Right lung (tissue), 2 donors: ENCODE measurements at regions not wholly inside any gene's neighbourhood (a gene's known extent, or its start where the extent isn't known, plus 50 kb on each side); places are given as distances from the start of the nearest gene placed in this dataset.
"Not testable (repeated sequence)": the region's sequence is repeated elsewhere in the genome, so short reads cannot be mapped to it uniquely, and the experiment has no call there.

Experiments
- DNase-seq, 2 donors: peaks; one replicate each; pipeline ENCODE4 v3.0.0-alpha.2; 2013

GRCh38 chr3:197369545-197369944, 71.1 kb upstream of the DLG1 start:
- DNase-seq = no peak

GRCh38 chr3:197368821-197369220, 70.4 kb upstream of the DLG1 start:
- no peak for DNase-seq

GRCh38 chr3:197368330-197368729, 69.9 kb upstream of the DLG1 start:
- no peak for DNase-seq

- DNase-seq = no peak
These were observed 68.8 kb upstream of the DLG1 start for GRCh38 chr3:197367081-197367780.

- DNase-seq = no peak
These were observed 68.1 kb upstream of the DLG1 start for GRCh38 chr3:197366301-197367044.

- no peak for DNase-seq
These were observed 67.2 kb upstream of the DLG1 start for GRCh38 chr3:197365586-197365985.

- no peak for DNase-seq
These were observed 66.1 kb upstream of the DLG1 start for GRCh38 chr3:197364410-197365071.

GRCh38 chr3:197363553-197364409, 65.4 kb upstream of the DLG1 start:
- no peak for DNase-seq

- no peak for DNase-seq
These were observed 63.7 kb upstream of the DLG1 start for GRCh38 chr3:197362081-197362480.

GRCh38 chr3:197360095-197360494, 61.7 kb upstream of the DLG1 start:
- not testable (repeated sequence) for DNase-seq

- DNase-seq = not testable (repeated sequence)
These were observed 61.1 kb upstream of the DLG1 start for GRCh38 chr3:197359476-197359875.

- no peak for DNase-seq
These were observed 58.3 kb upstream of the DLG1 start for GRCh38 chr3:197356741-197357140.

- no peak for DNase-seq
These were observed 57.9 kb upstream of the DLG1 start for GRCh38 chr3:197356275-197356674.

GRCh38 chr3:197355713-197356112, 57.3 kb upstream of the DLG1 start:
- DNase-seq = no peak

- peak; percentile 92 for DNase-seq
These were observed 56.2 kb upstream of the DLG1 start for GRCh38 chr3:197354568-197355001.

- DNase-seq = no peak
These were observed 55.6 kb upstream of the DLG1 start for GRCh38 chr3:197353867-197354567.

GRCh38 chr3:197353001-197353866, 54.8 kb upstream of the DLG1 start:
- no peak for DNase-seq

- DNase-seq = no peak
These were observed 54.0 kb upstream of the DLG1 start for GRCh38 chr3:197352382-197352781.

GRCh38 chr3:197350446-197350845, 52.0 kb upstream of the DLG1 start:
- DNase-seq = no peak

- DNase-seq = no peak
These were observed 51.0 kb upstream of the DLG1 start for GRCh38 chr3:197349368-197349767.
